Neural crest cell (in vitro differentiated cells): ENCODE measurements at regions not wholly inside any gene's neighbourhood (a gene's known extent, or its start where the extent isn't known, plus 50 kb on each side); places are given as distances from the start of the nearest gene placed in this dataset.

Source experiments
- DNase-seq: peaks from one replicate; pipeline ENCODE4 v3.0.0; 2021; ENCODE audit warnings: low read depth, mixed read lengths, low spot score
- H3K27ac Mint-ChIP-seq: one replicate; pipeline ENCODE4 v1.8.0; 2021; ENCODE audit warnings: mild to moderate bottlenecking, mixed read lengths; ENCODE audit not compliant: unreplicated experiment
- H3K27me3 Mint-ChIP-seq: 2 replicates; pipeline ENCODE4 v1.8.0; 2021; ENCODE audit warnings: low read depth, mild to moderate bottlenecking, mixed read lengths
- H3K36me3 Mint-ChIP-seq: 2 replicates; pipeline ENCODE4 v1.8.0; 2021; ENCODE audit warnings: low read depth, mild to moderate bottlenecking, mixed read lengths
- H3K4me1 Mint-ChIP-seq: 2 replicates; pipeline ENCODE4 v1.8.0; 2021; ENCODE audit warnings: mixed read lengths
- H3K4me3 Mint-ChIP-seq: one replicate; pipeline ENCODE4 v1.8.0; 2021; ENCODE audit warnings: mild to moderate bottlenecking, mixed read lengths
- H3K9me3 Mint-ChIP-seq: 2 replicates; pipeline ENCODE4 v1.8.0; 2021; ENCODE audit warnings: mixed read lengths
- TF ChIP-seq, protein P1 (sequence below): fragments of 200-600 bp; sonication (generic); conservative IDR thresholded peaks from 2 replicates; pipeline ENCODE4 v1.5.0; 2021; ENCODE audit warnings: antibody characterized with exemption, mild to moderate bottlenecking

DNA sequence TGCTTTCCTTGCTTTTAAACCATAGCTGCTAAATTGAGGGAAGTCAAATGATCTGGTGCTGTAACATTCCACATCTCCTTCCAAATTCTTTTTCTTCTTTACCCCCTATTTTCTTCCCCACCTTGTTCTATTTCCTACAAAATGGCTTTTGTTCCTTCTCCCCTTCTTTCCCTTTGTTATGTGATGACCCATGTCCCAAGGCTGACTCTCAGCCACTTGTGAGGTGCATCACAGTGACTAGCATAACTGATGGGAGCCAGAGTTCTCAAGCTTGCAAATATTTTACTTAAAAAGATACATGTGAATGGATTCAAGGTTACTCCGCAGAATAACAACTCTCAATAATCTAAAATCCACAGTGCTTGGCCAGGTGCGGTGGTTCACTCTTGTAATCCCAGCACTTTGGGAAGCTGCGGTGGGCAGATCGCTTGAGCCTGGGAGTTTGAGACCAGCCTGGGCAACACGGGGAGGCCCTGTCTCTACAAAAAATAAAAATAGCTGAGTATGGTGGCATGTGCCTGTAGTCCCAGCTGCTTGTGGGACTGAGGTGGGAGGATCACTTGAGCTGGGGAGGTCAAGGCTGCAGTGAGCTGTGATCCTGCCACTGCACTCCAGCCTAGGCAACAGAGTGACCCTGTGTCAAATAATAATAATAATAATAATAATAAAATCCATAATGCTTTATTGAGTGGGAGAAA lies 100.1 kb upstream of the CERS6 start:
- peaks cover 17% of the 10 kb centered on the region for H3K9me3 Mint-ChIP-seq
- peak overlapping the region; percentile 5 for H3K27ac Mint-ChIP-seq
- peaks cover 17% of the 10 kb centered on the region for H3K4me1 Mint-ChIP-seq
- H3K36me3 Mint-ChIP-seq = peaks cover 9% of the 10 kb centered on the region
- H3K4me3 Mint-ChIP-seq = no peak overlapping the region
- no peak for DNase-seq
- TF ChIP-seq, protein P1, sequence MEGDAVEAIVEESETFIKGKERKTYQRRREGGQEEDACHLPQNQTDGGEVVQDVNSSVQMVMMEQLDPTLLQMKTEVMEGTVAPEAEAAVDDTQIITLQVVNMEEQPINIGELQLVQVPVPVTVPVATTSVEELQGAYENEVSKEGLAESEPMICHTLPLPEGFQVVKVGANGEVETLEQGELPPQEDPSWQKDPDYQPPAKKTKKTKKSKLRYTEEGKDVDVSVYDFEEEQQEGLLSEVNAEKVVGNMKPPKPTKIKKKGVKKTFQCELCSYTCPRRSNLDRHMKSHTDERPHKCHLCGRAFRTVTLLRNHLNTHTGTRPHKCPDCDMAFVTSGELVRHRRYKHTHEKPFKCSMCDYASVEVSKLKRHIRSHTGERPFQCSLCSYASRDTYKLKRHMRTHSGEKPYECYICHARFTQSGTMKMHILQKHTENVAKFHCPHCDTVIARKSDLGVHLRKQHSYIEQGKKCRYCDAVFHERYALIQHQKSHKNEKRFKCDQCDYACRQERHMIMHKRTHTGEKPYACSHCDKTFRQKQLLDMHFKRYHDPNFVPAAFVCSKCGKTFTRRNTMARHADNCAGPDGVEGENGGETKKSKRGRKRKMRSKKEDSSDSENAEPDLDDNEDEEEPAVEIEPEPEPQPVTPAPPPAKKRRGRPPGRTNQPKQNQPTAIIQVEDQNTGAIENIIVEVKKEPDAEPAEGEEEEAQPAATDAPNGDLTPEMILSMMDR = no peak
- H3K27me3 Mint-ChIP-seq = no peaks in the 10 kb centered on the region

DNA sequence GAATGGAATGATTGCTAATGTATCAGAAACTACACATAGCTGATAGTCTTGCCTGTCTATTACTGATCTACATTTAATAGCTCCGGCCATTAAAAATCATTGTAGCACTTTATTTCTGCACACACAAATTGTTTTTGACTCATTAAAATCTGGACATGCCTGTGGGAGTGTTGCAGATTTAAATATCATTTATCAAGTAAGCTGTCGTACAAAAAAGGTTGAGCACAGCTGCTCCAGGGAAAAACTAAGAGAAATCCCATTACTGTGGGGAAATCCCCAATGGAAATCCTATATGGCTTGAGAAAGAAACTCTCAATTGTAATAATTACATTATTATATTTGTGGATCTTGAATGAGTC lies 99.6 kb upstream of the CERS6 start:
- Mint-ChIP-seq H3K36me3 (peaks cover 9% of the 10 kb centered on the region), H3K4me1 (peaks cover 17% of the 10 kb centered on the region), H3K27me3 (no peaks in the 10 kb centered on the region), H3K4me3 (no peak overlapping the region), H3K9me3 (peaks cover 17% of the 10 kb centered on the region), H3K27ac (no peak overlapping the region)
- DNase-seq = no peak
- TF ChIP-seq, protein P1 = no peak

DNA sequence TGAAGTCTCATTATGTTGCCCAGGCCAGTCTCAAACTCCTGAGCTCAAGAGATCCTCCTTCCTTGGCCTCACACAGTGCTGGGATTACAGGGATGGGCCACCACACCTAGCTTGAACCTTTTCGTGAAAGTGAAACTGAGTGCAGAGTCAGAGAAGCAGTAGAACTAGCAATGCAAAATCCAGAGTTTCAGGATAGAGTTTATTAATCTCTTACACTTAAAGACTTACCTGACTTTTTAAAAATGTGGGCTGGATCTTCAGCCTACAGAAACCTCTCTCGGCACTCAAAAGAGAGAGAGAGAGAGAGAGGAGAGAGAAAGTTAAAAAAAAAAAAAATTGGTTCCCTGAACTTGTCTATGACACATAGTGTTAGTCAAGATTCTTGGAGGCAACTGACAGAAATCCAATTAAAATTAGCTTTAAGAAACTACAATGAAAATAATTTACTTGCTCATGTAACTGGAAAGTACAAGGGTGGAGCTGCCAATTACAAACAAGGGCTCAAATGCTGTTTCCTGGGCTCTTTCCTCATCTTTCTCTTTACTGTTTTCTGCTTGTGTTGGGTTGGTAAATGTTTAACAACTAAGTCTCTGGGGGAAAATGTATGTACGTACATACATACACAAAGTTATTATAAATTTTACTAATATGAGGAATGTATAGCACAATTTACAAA lies 98.1 kb upstream of the CERS6 start:
- Mint-ChIP-seq H3K4me3 (no peak overlapping the region), H3K27me3 (no peaks in the 10 kb centered on the region), H3K36me3 (peaks cover 9% of the 10 kb centered on the region), H3K9me3 (peaks cover 16% of the 10 kb centered on the region), H3K27ac (no peak overlapping the region), H3K4me1 (peaks cover 21% of the 10 kb centered on the region)
- TF ChIP-seq, protein P1 = no peak
- DNase-seq = no peak

DNA sequence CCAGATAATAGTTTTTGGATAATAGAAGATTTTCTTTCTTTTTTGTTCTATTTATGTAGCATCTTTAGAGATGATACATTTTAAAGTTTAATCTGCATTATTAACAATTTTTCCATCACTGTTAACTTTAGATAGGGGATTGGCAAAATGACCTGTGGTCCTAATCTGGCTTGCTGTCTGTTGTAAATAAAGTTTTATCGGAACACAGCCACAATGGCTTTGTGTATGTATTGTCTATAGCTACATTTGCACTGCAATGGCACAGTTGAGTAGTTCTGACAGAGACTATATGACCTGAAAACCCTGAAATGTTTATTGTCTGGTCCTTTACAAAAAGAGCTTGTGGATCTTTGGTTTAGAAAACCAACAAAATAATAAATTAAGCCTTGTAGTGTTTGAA lies 97.0 kb upstream of the CERS6 start:
- H3K4me3 Mint-ChIP-seq = no peak overlapping the region
- H3K9me3 Mint-ChIP-seq = peaks cover 9% of the 10 kb centered on the region
- peaks cover 3% of the 10 kb centered on the region for H3K36me3 Mint-ChIP-seq
- no peak for DNase-seq
- TF ChIP-seq, protein P1 = no peak
- H3K4me1 Mint-ChIP-seq = peaks cover 22% of the 10 kb centered on the region
- H3K27ac Mint-ChIP-seq = no peak overlapping the region
- no peaks in the 10 kb centered on the region for H3K27me3 Mint-ChIP-seq

DNA sequence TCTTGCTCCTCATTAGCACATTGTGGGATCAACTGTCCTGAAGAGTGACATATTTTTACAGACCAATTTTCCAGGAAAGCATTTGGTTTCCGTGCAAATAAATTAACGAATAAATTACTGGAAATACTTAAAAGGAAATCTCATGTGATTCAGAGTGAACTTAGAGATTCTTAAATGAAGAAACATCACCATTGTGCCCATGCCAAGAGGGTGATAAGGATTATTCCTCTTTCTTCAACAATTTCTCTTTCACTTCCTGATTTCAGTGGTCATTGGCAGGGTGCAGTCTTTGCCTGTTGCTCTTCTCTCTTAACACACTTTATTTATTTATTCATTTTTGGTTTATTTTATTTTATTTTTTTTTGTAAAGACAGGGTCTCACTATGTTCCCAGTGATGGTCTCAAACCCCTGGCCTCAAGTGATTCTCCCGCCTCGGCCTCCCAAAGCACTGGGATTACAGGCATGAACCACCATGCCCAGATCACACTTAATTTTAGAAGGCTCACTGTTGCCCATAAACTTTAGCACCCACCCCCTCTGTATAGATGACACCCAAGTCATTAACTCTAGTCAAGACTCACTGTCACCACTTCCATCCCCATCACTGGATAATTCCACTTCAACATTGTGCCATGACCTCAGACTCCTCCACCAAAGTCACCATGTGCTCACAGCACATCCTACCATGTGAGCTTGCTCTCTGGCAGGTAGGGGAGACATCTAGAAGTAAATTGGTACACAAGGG lies 92.6 kb upstream of the CERS6 start:
- Mint-ChIP-seq H3K4me1 (peaks cover 5% of the 10 kb centered on the region), H3K27me3 (no peaks in the 10 kb centered on the region), H3K36me3 (no peaks in the 10 kb centered on the region), H3K4me3 (no peak overlapping the region), H3K9me3 (no peaks in the 10 kb centered on the region), H3K27ac (no peak overlapping the region)
- TF ChIP-seq, protein P1 = no peak
- no peak for DNase-seq
